ENCODE measurements at regions not wholly inside any gene's neighbourhood (a gene's known extent, or its start where the extent isn't known, plus 50 kb on each side); places are given as distances from the start of the nearest gene placed in this dataset. TPM values are rescaled to one million over a fixed set of nuclear protein-coding genes. Genes with fewer than 3 reads are reported as not detected.

DNA sequence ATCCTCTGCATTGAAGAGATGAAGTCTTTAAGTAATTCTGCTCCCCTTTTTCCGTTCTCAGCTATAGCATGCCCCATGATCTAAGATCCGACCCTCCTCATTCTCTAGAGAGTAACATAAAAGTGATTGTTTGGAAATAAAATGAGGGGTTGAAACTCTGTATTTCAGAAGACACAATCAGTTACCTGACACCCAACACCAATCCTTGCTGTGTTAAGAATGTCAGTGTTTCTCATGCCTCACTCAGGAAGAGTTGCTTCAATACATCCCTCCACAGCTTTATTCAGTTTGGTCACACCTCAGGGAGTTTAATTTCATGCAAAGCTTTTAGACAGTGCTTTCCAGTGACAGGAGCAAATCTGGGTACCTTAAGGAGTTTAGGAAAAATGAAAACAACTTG, 49.9 kb upstream of the RBBP8 start:
- Histone ChIP-seq H2BK12ac (ENCODE audit: low read length in 2 of 2) (no peak overlapping the region), H2BK5ac (ENCODE audit: low read depth, low read length, poor library complexity, severe bottlenecking) (no peak overlapping the region), H3K4me3 (ENCODE audit: insufficient read depth in 1 of 2, low read depth in 1 of 2, low read length in 2 of 2) (no peak overlapping the region), H2AK5ac (ENCODE audit: low read length, severe bottlenecking) (no peak overlapping the region), H3K14ac (ENCODE audit: low read length in 2 of 2) (no peak overlapping the region), H3K9ac (ENCODE audit: low read length) (no peak overlapping the region), H3K27me3 (ENCODE audit: control insufficient read depth in 1 of 2, insufficient read depth in 1 of 2, low read length in 2 of 2) (no peaks in the 10 kb centered on the region), H3K36me3 (ENCODE audit: control insufficient read depth in 1 of 2, insufficient read depth in 2 of 2, low read depth in 1 of 2, low read length in 2 of 2) (no peaks in the 10 kb centered on the region), H3K23ac (ENCODE audit: low read length in 2 of 2) (no peak overlapping the region), H3K9me3 (ENCODE audit: control insufficient read depth, low read length) (no peaks in the 10 kb centered on the region), H3K18ac (ENCODE audit: low read depth in 1 of 2, low read length in 2 of 2) (no peak overlapping the region), H4K91ac (ENCODE audit: low read length) (no peak overlapping the region), H3K27ac (ENCODE audit: low read length, poor library complexity, severe bottlenecking) (no peak overlapping the region), H3K4ac (ENCODE audit: low read depth in 1 of 2, low read length in 2 of 2) (no peak overlapping the region), H4K8ac (ENCODE audit: low read length) (no peak overlapping the region), H3K4me2 (ENCODE audit: low read length, poor library complexity, severe bottlenecking) (no peak overlapping the region), H2BK15ac (ENCODE audit: low read depth, poor library complexity, severe bottlenecking) (no peak overlapping the region), H2AFZ (ENCODE audit: low read depth, low read length) (no peak overlapping the region), H3K79me1 (replicated peaks; ENCODE audit: low read length, poor library complexity, severe bottlenecking) (no peaks in the 10 kb centered on the region), H2BK120ac (ENCODE audit: low read depth, low read length) (no peak overlapping the region), H3K4me1 (ENCODE audit: control insufficient read depth, insufficient read depth, low read depth, low read length) (no peaks in the 10 kb centered on the region)
- no peak for DNase-seq
- no CpG with 5 or more reads among the region's 2 CpGs for WGBS

Small RNAs in the stretch of these regions (small RNA-seq; reads per million reads assigned to genes)
- not detected for gene RNU6-1032P (ENCODE audit: low read depth)

All from mesenchymal stem cell (in vitro differentiated cells and primary cell).